Suprapubic skin (tissue), 4 donors: ENCODE measurements at regions not wholly inside any gene's neighbourhood (a gene's known extent, or its start where the extent isn't known, plus 50 kb on each side); places are given as distances from the start of the nearest gene placed in this dataset.

Experiments used
- DNase-seq, 2 donors: peaks; one replicate each; pipeline ENCODE4 v3.0.0-alpha.2; 2019; ENCODE audit warnings: low spot score in 2 of 2
- H3K27ac ChIP-seq: fragments of 200-600 bp; sonication (generic); one replicate; pipeline ENCODE4 v1.5.1; 2019
- H3K27me3 ChIP-seq: fragments of 200-600 bp; sonication (generic); one replicate; pipeline ENCODE4 v1.5.1; 2019
- H3K36me3 ChIP-seq: fragments of 200-600 bp; sonication (generic); one replicate; pipeline ENCODE4 v1.5.1; 2019
- H3K4me1 ChIP-seq: fragments of 200-600 bp; sonication (generic); one replicate; pipeline ENCODE4 v1.5.1; 2019
- H3K4me3 ChIP-seq: fragments of 200-600 bp; sonication (generic); one replicate; pipeline ENCODE4 v1.5.1; 2019; ENCODE audit warnings: mild to moderate bottlenecking
- H3K9me3 ChIP-seq: fragments of 200-600 bp; sonication (generic); one replicate; pipeline ENCODE4 v1.5.1; 2019
- CTCF ChIP-seq, 2 donors: fragments of 200-600 bp in 1 of 2; fragments of 450-650 bp in 1 of 2; sonication (generic) in 1 of 2; IDR thresholded peaks; one replicate each; pipeline ENCODE4 v1.5.1; 2016 to 2019; ENCODE audit warnings: antibody characterized with exemption in 2 of 2, mild to moderate bottlenecking in 1 of 2, moderate library complexity in 1 of 2
- EP300 ChIP-seq: sonication (generic); formaldehyde crosslinking; IDR thresholded peaks from one replicate; pipeline ENCODE4 v1.6.1; 2017; ENCODE audit warnings: antibody characterized with exemption
- POLR2A ChIP-seq, 2 donors: fragments of 450-650 bp; IDR thresholded peaks; one replicate each; pipeline ENCODE4 v1.6.1; 2017; ENCODE audit warnings: antibody characterized with exemption in 2 of 2, mild to moderate bottlenecking in 2 of 2, moderate library complexity in 2 of 2
- POLR2AphosphoS5 ChIP-seq, 3 donors: sonication (generic); formaldehyde crosslinking; IDR thresholded peaks; one replicate each; pipeline ENCODE4 v1.6.1; 2017; ENCODE audit warnings: antibody characterized with exemption in 3 of 3
- WGBS: methylation state at CpG from one replicate; pipeline ENCODE4 v1.1.5; 2018; 5-methylcytosine and 5-hydroxymethylcytosine counted together

GRCh38 chr13:61144301-61144700 is 271.3 kb downstream of the PCDH20 start:
- WGBS = 91% methylated on average over 1 of the region's 1 CpG
- Histone ChIP-seq H3K27me3 (no peaks in the 10 kb centered on the region), H3K9me3 (no peaks in the 10 kb centered on the region), H3K4me1 (no peaks in the 10 kb centered on the region), H3K36me3 (no peaks in the 10 kb centered on the region), H3K27ac (no peak overlapping the region), H3K4me3 (no peak overlapping the region)
- no peak for TF ChIP-seq EP300
- no peak for TF ChIP-seq CTCF (IDR thresholded peaks at IDR 0.05)
- no peak for TF ChIP-seq POLR2A (IDR thresholded peaks at IDR 0.05)
- TF ChIP-seq POLR2AphosphoS5 (IDR thresholded peaks at IDR 0.05) = no peak
- DNase-seq = no peak

GRCh38 chr13:61142506-61142905 is 273.1 kb downstream of the PCDH20 start:
- H3K27me3 ChIP-seq = no peaks in the 10 kb centered on the region
- TF ChIP-seq POLR2A (IDR thresholded peaks at IDR 0.05) (no peak), EP300 (peak; percentile 79)
- no peak for DNase-seq

GRCh38 chr13:61138857-61139256 is 276.8 kb downstream of the PCDH20 start:
- Histone ChIP-seq H3K9me3 (no peaks in the 10 kb centered on the region), H3K27me3 (no peaks in the 10 kb centered on the region)
- DNase-seq = no peak

More at GRCh38 chr13:61142506-61142905, 273.1 kb downstream of the PCDH20 start:
- no peaks in the 10 kb centered on the region for H3K4me1 ChIP-seq
- no peaks in the 10 kb centered on the region for H3K36me3 ChIP-seq
- H3K9me3 ChIP-seq = no peaks in the 10 kb centered on the region
- no peak overlapping the region for H3K27ac ChIP-seq
- H3K4me3 ChIP-seq = no peak overlapping the region

GRCh38 chr13:61136515-61136914 is 279.1 kb downstream of the PCDH20 start:
- no peaks in the 10 kb centered on the region for H3K36me3 ChIP-seq
- TF ChIP-seq EP300 = no peak
- no peak for TF ChIP-seq CTCF (IDR thresholded peaks at IDR 0.05)
- no peak for TF ChIP-seq POLR2A (IDR thresholded peaks at IDR 0.05)
- TF ChIP-seq POLR2AphosphoS5 (IDR thresholded peaks at IDR 0.05) = no peak

More at GRCh38 chr13:61138857-61139256, 276.8 kb downstream of the PCDH20 start:
- no peak overlapping the region for H3K27ac ChIP-seq
- TF ChIP-seq CTCF (IDR thresholded peaks at IDR 0.05) (no peak), POLR2AphosphoS5 (IDR thresholded peaks at IDR 0.05) (no peak), EP300 (no peak), POLR2A (IDR thresholded peaks at IDR 0.05) (no peak)
- H3K4me3 ChIP-seq = no peak overlapping the region
- no peaks in the 10 kb centered on the region for H3K36me3 ChIP-seq
- H3K4me1 ChIP-seq = no peaks in the 10 kb centered on the region

GRCh38 chr13:61136093-61136492 is 279.6 kb downstream of the PCDH20 start:
- 63% methylated on average over 4 of the region's 4 CpGs for whole genome bisulfite sequencing
- Histone ChIP-seq H3K27me3 (no peaks in the 10 kb centered on the region), H3K27ac (no peak overlapping the region), H3K36me3 (no peaks in the 10 kb centered on the region), H3K9me3 (no peaks in the 10 kb centered on the region), H3K4me1 (no peaks in the 10 kb centered on the region), H3K4me3 (no peak overlapping the region)
- TF ChIP-seq CTCF (IDR thresholded peaks at IDR 0.05) = no peak
- no peak for TF ChIP-seq POLR2A (IDR thresholded peaks at IDR 0.05)
- no peak for TF ChIP-seq POLR2AphosphoS5 (IDR thresholded peaks at IDR 0.05)
- no peak for TF ChIP-seq EP300
- DNase-seq = no peak

More at GRCh38 chr13:61136515-61136914, 279.1 kb downstream of the PCDH20 start:
- H3K9me3 ChIP-seq = no peaks in the 10 kb centered on the region
- 46% methylated on average over 1 of the region's 1 CpG for WGBS
- DNase-seq = no peak
- H3K27ac ChIP-seq = no peak overlapping the region
- H3K27me3 ChIP-seq = no peaks in the 10 kb centered on the region
- H3K4me1 ChIP-seq = no peaks in the 10 kb centered on the region
- no peak overlapping the region for H3K4me3 ChIP-seq

- Histone ChIP-seq H3K27me3 (no peaks in the 10 kb centered on the region), H3K4me3 (no peak overlapping the region), H3K27ac (no peak overlapping the region), H3K36me3 (no peaks in the 10 kb centered on the region), H3K4me1 (no peaks in the 10 kb centered on the region), H3K9me3 (no peaks in the 10 kb centered on the region)
- WGBS = 92% methylated on average over 2 of the region's 2 CpGs
- TF ChIP-seq CTCF (IDR thresholded peaks at IDR 0.05) (no peak), EP300 (no peak), POLR2AphosphoS5 (IDR thresholded peaks at IDR 0.05) (no peak), POLR2A (IDR thresholded peaks at IDR 0.05) (no peak)
- DNase-seq = no peak
These were observed 280.1 kb downstream of the PCDH20 start for GRCh38 chr13:61135583-61135982.
